H7 (cell line): ENCODE measurements at regions not wholly inside any gene's neighbourhood (a gene's known extent, or its start where the extent isn't known, plus 50 kb on each side); places are given as distances from the start of the nearest gene placed in this dataset.

Experiments used
- DNase-seq: peaks from one replicate; pipeline ENCODE4 v3.0.0; 2012
- H3K27me3 ChIP-seq: 2 replicates; pipeline ENCODE4 v1.6.0; 2011; ENCODE audit warnings: mild to moderate bottlenecking, low read length; ENCODE audit not compliant: control insufficient read depth, insufficient read depth
- H3K36me3 ChIP-seq: replicated peaks from 2 replicates; pipeline ENCODE4 v1.5.1; 2011; ENCODE audit warnings: low read length; ENCODE audit not compliant: control insufficient read depth, insufficient read depth
- H3K4me3 ChIP-seq: 2 replicates; pipeline ENCODE4 v1.5.1; 2011; ENCODE audit warnings: low read depth, mild to moderate bottlenecking, control low read depth, low read length, moderate library complexity; ENCODE audit not compliant: insufficient read depth

- Histone ChIP-seq H3K36me3 (no peaks in the 10 kb centered on the region), H3K4me3 (no peak overlapping the region), H3K27me3 (no peaks in the 10 kb centered on the region)
- no peak for DNase-seq
Observed at GRCh38 chr3:113105966-113106660, 105.2 kb upstream of the BOC start.

GRCh38 chr3:113110267-113110666, 101.1 kb upstream of the BOC start:
- Histone ChIP-seq H3K4me3 (no peak overlapping the region), H3K36me3 (no peaks in the 10 kb centered on the region), H3K27me3 (no peaks in the 10 kb centered on the region)
- DNase-seq: no peak

- DNase-seq: no peak
- H3K27me3 ChIP-seq: no peaks in the 10 kb centered on the region
Observed at GRCh38 chr3:113111011-113111707, 100.2 kb upstream of the BOC start.

GRCh38 chr3:113113361-113113760, 98.0 kb upstream of the BOC start:
- no peaks in the 10 kb centered on the region for H3K36me3 ChIP-seq
- H3K4me3 ChIP-seq: no peak overlapping the region
- no peak for DNase-seq
- H3K27me3 ChIP-seq: no peaks in the 10 kb centered on the region

More at GRCh38 chr3:113111011-113111707, 100.2 kb upstream of the BOC start:
- H3K4me3 ChIP-seq: no peak overlapping the region
- no peaks in the 10 kb centered on the region for H3K36me3 ChIP-seq

- Histone ChIP-seq H3K36me3 (no peaks in the 10 kb centered on the region), H3K27me3 (no peaks in the 10 kb centered on the region), H3K4me3 (no peak overlapping the region)
- DNase-seq: no peak
Observed at GRCh38 chr3:113117511-113118234, 93.7 kb upstream of the BOC start.

- Histone ChIP-seq H3K4me3 (no peak overlapping the region), H3K27me3 (no peaks in the 10 kb centered on the region), H3K36me3 (no peaks in the 10 kb centered on the region)
- no peak for DNase-seq
Observed at GRCh38 chr3:113118336-113118735, 93.0 kb upstream of the BOC start.

GRCh38 chr3:113124256-113124830, 87.0 kb upstream of the BOC start:
- no peak for DNase-seq
- Histone ChIP-seq H3K27me3 (no peaks in the 10 kb centered on the region), H3K36me3 (no peaks in the 10 kb centered on the region), H3K4me3 (no peak overlapping the region)

- no peak overlapping the region for H3K4me3 ChIP-seq
- no peak for DNase-seq
- no peaks in the 10 kb centered on the region for H3K36me3 ChIP-seq
- H3K27me3 ChIP-seq: no peaks in the 10 kb centered on the region
Observed at GRCh38 chr3:113125951-113126350, 85.4 kb upstream of the BOC start.

GRCh38 chr3:113128386-113129015, 82.9 kb upstream of the BOC start:
- Histone ChIP-seq H3K27me3 (no peaks in the 10 kb centered on the region), H3K36me3 (no peaks in the 10 kb centered on the region), H3K4me3 (no peak overlapping the region)
- DNase-seq: no peak

GRCh38 chr3:113129168-113129567, 82.2 kb upstream of the BOC start:
- Histone ChIP-seq H3K36me3 (no peaks in the 10 kb centered on the region), H3K27me3 (no peaks in the 10 kb centered on the region), H3K4me3 (no peak overlapping the region)
- DNase-seq: no peak

- H3K36me3 ChIP-seq: no peaks in the 10 kb centered on the region
- H3K4me3 ChIP-seq: no peak overlapping the region
- H3K27me3 ChIP-seq: no peaks in the 10 kb centered on the region; the same call in 1 of the 2 replicates
- no peak for DNase-seq
Observed at GRCh38 chr3:113132571-113132996, 78.8 kb upstream of the BOC start.

GRCh38 chr3:113133140-113133539, 78.2 kb upstream of the BOC start:
- Histone ChIP-seq H3K36me3 (no peaks in the 10 kb centered on the region), H3K4me3 (no peak overlapping the region), H3K27me3 (no peaks in the 10 kb centered on the region; the same call in 1 of the 2 replicates)
- no peak for DNase-seq

GRCh38 chr3:113136071-113136470, 75.3 kb upstream of the BOC start:
- H3K27me3 ChIP-seq: no peaks in the 10 kb centered on the region; the same call in 1 of the 2 replicates
- H3K4me3 ChIP-seq: no peak overlapping the region
- DNase-seq: no peak
- no peaks in the 10 kb centered on the region for H3K36me3 ChIP-seq

- no peaks in the 10 kb centered on the region for H3K36me3 ChIP-seq
- no peak for DNase-seq
Observed at GRCh38 chr3:113136544-113136943, 74.8 kb upstream of the BOC start.

More at GRCh38 chr3:113136544-113136943, 74.8 kb upstream of the BOC start:
- no peak overlapping the region for H3K4me3 ChIP-seq
- H3K27me3 ChIP-seq: no peaks in the 10 kb centered on the region; the same call in 1 of the 2 replicates
